Common myeloid progenitor, CD34-positive (primary cell): ENCODE measurements at regions not wholly inside any gene's neighbourhood (a gene's known extent, or its start where the extent isn't known, plus 50 kb on each side); places are given as distances from the start of the nearest gene placed in this dataset.

ENCODE experiments used
- CTCF ChIA-PET: fragments of 350-600 bp; sonication (Branson Sonifier 250); formaldehyde crosslinking; loops from one replicate; lab custom pipeline; 2021; ENCODE audit warnings: antibody characterized with exemption; lab: Charles Lee
- POLR2A ChIA-PET: fragments of 350-600 bp; sonication (Branson Sonifier 250); formaldehyde crosslinking; loops from one replicate; lab custom pipeline; 2021; ENCODE audit warnings: antibody characterized with exemption; lab: Charles Lee
- DNase-seq, 3 donors: peaks; one replicate each; pipeline versions ENCODE4 v3.0.0 to v3.0.0-alpha.2; 2013
- H3K27ac ChIP-seq, 2 experiments: 1 replicate in 1 of 2; 2 replicates in 1 of 2; pipeline ENCODE4 v1.7.0; 2013; ENCODE audit warnings: inconsistent platforms in 2 of 2, low read length in 2 of 2, mild to moderate bottlenecking in 2 of 2, low read depth in 1 of 2, moderate library complexity in 1 of 2; ENCODE audit not compliant: severe bottlenecking in 2 of 2, insufficient read depth in 1 of 2, poor library complexity in 1 of 2
- H3K27me3 ChIP-seq, 5 experiments: replicated peaks in 2 of 5; 1 replicate in 3 of 5; 2 replicates in 2 of 5; pipeline versions ENCODE4 v1.6.1 to v1.7.0; 2013; ENCODE audit warnings: low read length in 4 of 5, mild to moderate bottlenecking in 2 of 5, moderate library complexity in 2 of 5, inconsistent platforms in 1 of 5; ENCODE audit not compliant: insufficient read depth in 5 of 5, control insufficient read depth in 4 of 5
- H3K36me3 ChIP-seq, 4 experiments: 1 replicate in 2 of 4; 2 replicates in 2 of 4; pipeline versions ENCODE4 v1.6.1 to v1.7.0; 2013; ENCODE audit warnings: low read length in 3 of 4, control low read depth in 1 of 4, mild to moderate bottlenecking in 1 of 4; ENCODE audit not compliant: control insufficient read depth in 4 of 4, insufficient read depth in 4 of 4
- H3K4me1 ChIP-seq, 4 experiments: 1 replicate in 3 of 4; 2 replicates in 1 of 4; pipeline versions ENCODE4 v1.6.1 to v1.7.1; 2013; ENCODE audit warnings: low read length in 3 of 4, mild to moderate bottlenecking in 3 of 4, control low read depth in 1 of 4, inconsistent platforms in 1 of 4, moderate library complexity in 1 of 4; ENCODE audit not compliant: control insufficient read depth in 4 of 4, insufficient read depth in 4 of 4; ENCODE audit errors: control extremely low read depth in 1 of 4
- H3K4me3 ChIP-seq, 7 experiments: 1 replicate in 4 of 7; 2 replicates in 3 of 7; pipeline versions ENCODE4 v1.5.1 to v1.7.0; 2013; ENCODE audit warnings: mild to moderate bottlenecking in 7 of 7, low read length in 6 of 7, moderate library complexity in 6 of 7, inconsistent platforms in 2 of 7, low read depth in 2 of 7, control low read depth in 1 of 7; ENCODE audit not compliant: insufficient read depth in 4 of 7, control insufficient read depth in 1 of 7; ENCODE audit errors: extremely low read depth in 1 of 7
- H3K9me3 ChIP-seq, 5 experiments: 1 replicate in 4 of 5; 2 replicates in 1 of 5; pipeline versions ENCODE4 v1.6.1 to v1.7.1; 2013; ENCODE audit warnings: low read length in 4 of 5, mild to moderate bottlenecking in 2 of 5, inconsistent platforms in 1 of 5, low read depth in 1 of 5, moderate library complexity in 1 of 5; ENCODE audit not compliant: control insufficient read depth in 4 of 5, insufficient read depth in 2 of 5; ENCODE audit errors: control extremely low read depth in 1 of 5
- WGBS: methylation state at CpG from one replicate; pipeline ENCODE4 v1.1.5; 2013; ENCODE audit not compliant: insufficient coverage; 5-methylcytosine and 5-hydroxymethylcytosine counted together

- POLR2A ChIA-PET: no interaction called here
- Histone ChIP-seq H3K4me3 (no peak overlapping the region), H3K9me3 (no peaks in the 10 kb centered on the region), H3K27me3 (no peaks in the 10 kb centered on the region), H3K36me3 (no peaks in the 10 kb centered on the region), H3K27ac (no peak overlapping the region), H3K4me1 (no peaks in the 10 kb centered on the region)
- WGBS: no CpG with 5 or more reads among the region's 1 CpG
- CTCF ChIA-PET: interaction anchor here (0.8 kb wide), 1 partner anchor 28 kb away, joined by 3 read pairs; no protein-coding TSS in a partner anchor
- DNase-seq: no peak
Measured at GRCh38 chr13:78430811-78431210, 172.5 kb downstream of the POU4F1 start.

GRCh38 chr13:78430166-78430791 lies 173.1 kb downstream of the POU4F1 start:
- H3K27me3 ChIP-seq: no peaks in the 10 kb centered on the region
- no peak for DNase-seq
- no peaks in the 10 kb centered on the region for H3K4me1 ChIP-seq
- CTCF ChIA-PET: no interaction called here
- H3K36me3 ChIP-seq: no peaks in the 10 kb centered on the region
- POLR2A ChIA-PET: no interaction called here
- 96% methylated on average over 4 of the region's 13 CpGs for WGBS
- no peak overlapping the region for H3K4me3 ChIP-seq
- no peaks in the 10 kb centered on the region for H3K9me3 ChIP-seq
- no peak overlapping the region for H3K27ac ChIP-seq

- Histone ChIP-seq H3K27me3 (no peaks in the 10 kb centered on the region), H3K4me1 (no peaks in the 10 kb centered on the region), H3K9me3 (no peaks in the 10 kb centered on the region), H3K27ac (no peak overlapping the region), H3K4me3 (no peak overlapping the region), H3K36me3 (no peaks in the 10 kb centered on the region)
- no peak for DNase-seq
- POLR2A ChIA-PET: no interaction called here
- CTCF ChIA-PET: interaction anchor here (2.0 kb wide), 1 partner anchor 9 kb away, joined by 7 read pairs; no protein-coding TSS in a partner anchor
- 38% methylated on average over 2 of the region's 2 CpGs for WGBS
Measured at GRCh38 chr13:78428646-78429045, 174.7 kb downstream of the POU4F1 start.

DNA sequence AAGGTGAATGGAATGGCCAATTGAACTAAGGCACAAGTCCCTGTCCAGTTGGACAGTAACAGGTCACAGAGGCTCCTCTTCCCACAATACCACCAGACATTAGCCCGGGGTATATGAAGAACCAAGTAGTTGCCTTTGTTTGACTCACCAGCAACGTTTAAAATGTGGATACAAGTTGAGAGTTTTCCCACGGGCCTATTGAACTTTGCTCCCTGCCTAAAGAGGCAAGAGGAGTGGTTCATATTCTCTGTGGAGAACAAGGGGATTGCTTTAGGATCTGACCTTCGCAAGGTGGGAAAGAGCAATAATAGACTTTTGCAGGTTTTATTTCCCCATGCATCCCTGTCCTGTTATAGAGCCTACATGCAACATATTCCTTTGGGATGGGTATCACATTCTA lies 177.2 kb downstream of the POU4F1 start:
- no peaks in the 10 kb centered on the region for H3K9me3 ChIP-seq
- no peaks in the 10 kb centered on the region for H3K27me3 ChIP-seq
- no peak overlapping the region for H3K4me3 ChIP-seq
- 95% methylated on average over 4 of the region's 4 CpGs for WGBS
- H3K36me3 ChIP-seq: no peaks in the 10 kb centered on the region
- H3K27ac ChIP-seq: no peak overlapping the region
- POLR2A ChIA-PET: no interaction called here
- CTCF ChIA-PET: no interaction called here
- no peak for DNase-seq
- no peaks in the 10 kb centered on the region for H3K4me1 ChIP-seq

- H3K27me3 ChIP-seq: peaks cover 0 to 1% (median 0%) of the 10 kb centered on the region in 5 experiments
- WGBS: 97% methylated on average over 4 of the region's 4 CpGs
- CTCF ChIA-PET: interaction anchor here (1.7 kb wide), 1 partner anchor 8 kb away, joined by 7 read pairs; no protein-coding TSS in a partner anchor
- DNase-seq: no peak
- no peaks in the 10 kb centered on the region for H3K9me3 ChIP-seq
- no peaks in the 10 kb centered on the region for H3K36me3 ChIP-seq
- POLR2A ChIA-PET: no interaction called here
- H3K27ac ChIP-seq: no peak overlapping the region
- H3K4me3 ChIP-seq: no peak overlapping the region
- H3K4me1 ChIP-seq: no peaks in the 10 kb centered on the region
Measured at GRCh38 chr13:78420814-78421213, 182.5 kb downstream of the POU4F1 start.

- POLR2A ChIA-PET: no interaction called here
- no peak overlapping the region for H3K4me3 ChIP-seq
- H3K4me1 ChIP-seq: no peaks in the 10 kb centered on the region
- CTCF ChIA-PET: no interaction called here
- H3K36me3 ChIP-seq: no peaks in the 10 kb centered on the region
- 100% methylated on average over 1 of the region's 2 CpGs for WGBS
- no peak for DNase-seq
- no peak overlapping the region for H3K27ac ChIP-seq
- H3K9me3 ChIP-seq: no peaks in the 10 kb centered on the region
- peaks cover 0 to 2% (median 0%) of the 10 kb centered on the region in 5 experiments for H3K27me3 ChIP-seq
Measured at GRCh38 chr13:78413887-78414553, 189.3 kb downstream of the POU4F1 start.

- ChIA-PET CTCF (no interaction called here), POLR2A (no interaction called here)
- WGBS: no CpG with 5 or more reads among the region's 1 CpG
- Histone ChIP-seq H3K4me1 (no peaks in the 10 kb centered on the region), H3K4me3 (no peak overlapping the region), H3K27me3 (peaks cover 0 to 2% (median 0%) of the 10 kb centered on the region in 5 experiments), H3K9me3 (no peaks in the 10 kb centered on the region), H3K36me3 (no peaks in the 10 kb centered on the region), H3K27ac (no peak overlapping the region)
- DNase-seq: no peak
Measured at GRCh38 chr13:78410847-78411246, 192.5 kb downstream of the POU4F1 start.
